HT-29 (cell line): ENCODE measurements at regions not wholly inside any gene's neighbourhood (a gene's known extent, or its start where the extent isn't known, plus 50 kb on each side); places are given as distances from the start of the nearest gene placed in this dataset.

Experiments used
- DNase-seq: peaks from one replicate; pipeline ENCODE4 v3.0.0-alpha.2; 2015; ENCODE audit warnings: low spot score

DNA sequence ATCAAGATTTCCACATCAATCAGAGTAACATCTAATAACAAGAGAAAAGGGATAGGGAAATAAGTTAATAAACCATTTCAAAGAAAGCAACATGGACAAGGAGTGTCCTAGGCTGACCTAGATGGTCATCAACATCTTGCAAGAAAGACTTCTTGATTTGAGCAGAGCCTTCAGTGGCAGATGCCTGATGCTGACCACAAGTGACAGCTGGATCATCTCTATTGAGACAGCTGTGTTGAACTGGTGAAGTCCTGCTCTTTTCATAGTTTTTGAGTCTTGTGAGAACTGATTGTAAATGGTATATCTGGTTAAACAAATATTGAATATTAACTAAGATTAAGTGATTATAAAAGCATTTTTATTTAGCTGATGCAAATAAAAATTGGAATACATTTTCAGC is 1083.6 kb upstream of the LRFN5 start:
- no peak for DNase-seq

GRCh38 chr14:40494483-40494882 is 1062.2 kb upstream of the FBXO33 start:
- peak; percentile 4 for DNase-seq

DNA sequence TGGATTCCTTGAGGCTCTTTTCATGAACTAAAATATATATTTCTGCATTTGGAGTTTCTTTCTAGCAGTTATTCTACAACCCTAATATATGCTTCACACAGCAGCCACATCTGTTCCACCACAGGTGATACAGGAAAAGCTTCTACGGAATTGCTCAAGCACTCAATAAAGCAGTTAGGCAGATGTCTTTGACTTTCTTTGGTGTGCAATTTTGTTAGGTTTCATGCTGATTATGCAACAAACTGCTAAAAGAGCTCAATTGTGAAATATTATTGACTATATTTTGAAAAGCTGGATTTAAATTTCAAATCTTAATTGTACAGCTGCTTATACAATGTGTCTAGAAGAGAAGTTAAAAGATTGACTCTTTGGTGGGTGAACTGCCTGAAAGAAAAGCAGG is 1055.6 kb upstream of the FBXO33 start:
- no peak for DNase-seq

GRCh38 chr14:40485688-40486087 is 1053.5 kb upstream of the FBXO33 start:
- no peak for DNase-seq

- DNase-seq: no peak
Measured at GRCh38 chr14:40476005-40476404, 1043.8 kb upstream of the FBXO33 start.

DNA sequence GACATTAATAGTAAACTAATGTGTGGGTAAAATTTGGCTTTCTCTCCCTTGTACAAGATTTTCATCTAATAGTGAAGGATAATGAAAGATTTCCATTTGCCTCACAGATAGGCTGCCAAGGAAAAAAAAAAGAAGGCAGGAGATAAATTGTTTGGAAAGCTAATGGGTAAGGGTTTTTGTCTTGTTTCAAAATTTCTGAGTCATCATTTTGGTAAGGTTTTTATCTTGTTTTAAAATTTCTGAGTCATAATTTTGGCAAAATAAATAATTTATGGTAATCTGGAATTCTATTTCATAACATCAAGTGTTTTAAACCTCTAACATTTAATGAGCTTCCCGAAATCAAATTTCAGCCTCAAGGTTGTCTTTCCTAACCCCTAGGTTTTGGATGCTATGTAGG is 1035.7 kb upstream of the FBXO33 start:
- DNase-seq: no peak

DNA sequence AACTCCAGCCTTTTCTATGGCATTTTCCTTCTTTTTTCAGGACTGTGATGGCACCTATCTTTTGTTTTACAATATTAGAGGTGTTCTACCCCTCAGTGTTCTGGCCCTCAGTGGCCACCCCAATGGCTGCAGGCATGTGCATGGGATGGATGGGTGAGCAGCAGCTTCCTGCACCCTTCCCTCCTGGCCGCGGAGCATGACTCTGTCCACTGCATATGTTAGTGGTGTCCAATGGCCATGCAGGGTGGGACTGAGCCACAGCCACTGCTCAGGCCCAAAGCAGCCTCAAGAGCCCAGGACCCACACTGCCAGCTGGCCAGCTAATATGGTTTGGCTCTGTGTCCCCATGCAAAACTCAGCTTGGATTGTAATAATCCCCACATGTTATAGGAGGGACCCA is 1032.3 kb upstream of the FBXO33 start:
- no peak for DNase-seq

DNA sequence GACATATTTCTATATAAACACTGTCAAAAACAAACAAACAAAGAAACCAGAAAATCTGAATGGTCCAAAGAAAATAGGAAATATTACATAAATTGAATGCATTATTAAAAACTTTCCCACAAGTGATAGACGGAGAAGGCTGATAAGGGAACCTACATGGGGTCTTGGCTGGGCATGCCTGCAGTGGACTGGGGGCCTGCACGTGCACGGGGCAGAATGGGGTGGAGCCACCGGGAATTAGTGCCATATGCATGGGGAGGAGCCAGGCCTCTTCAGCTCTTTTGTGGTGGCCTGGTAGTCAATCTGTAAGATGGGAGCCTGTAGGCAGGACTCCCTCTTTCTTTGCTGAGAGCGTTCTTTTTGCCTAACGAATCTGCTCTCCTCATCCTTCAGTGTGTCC is 1031.7 kb upstream of the FBXO33 start:
- DNase-seq: no peak

DNA sequence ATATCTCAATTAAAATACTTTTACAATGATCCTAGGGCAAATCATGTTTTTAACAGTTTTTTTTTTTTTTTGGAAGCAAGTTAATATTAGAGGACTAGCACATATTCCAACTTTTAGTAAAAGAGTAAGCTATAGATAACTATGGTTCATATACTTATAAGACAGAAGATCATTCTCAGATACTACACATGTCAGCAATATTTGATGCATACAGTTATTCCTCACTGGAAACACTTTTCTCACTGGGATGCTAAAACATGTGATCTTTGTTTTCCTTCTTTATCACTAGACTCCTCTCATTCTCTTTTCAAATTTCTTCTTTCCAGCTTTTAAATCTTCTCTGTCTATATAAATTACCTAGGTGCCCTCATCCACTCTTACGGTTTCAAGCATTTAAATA is 1020.4 kb upstream of the FBXO33 start:
- no peak for DNase-seq

GRCh38 chr14:40447017-40447416 is 1014.8 kb upstream of the FBXO33 start:
- no peak for DNase-seq

- no peak for DNase-seq
Measured at GRCh38 chr14:40445020-40445419, 1012.8 kb upstream of the FBXO33 start.

DNA sequence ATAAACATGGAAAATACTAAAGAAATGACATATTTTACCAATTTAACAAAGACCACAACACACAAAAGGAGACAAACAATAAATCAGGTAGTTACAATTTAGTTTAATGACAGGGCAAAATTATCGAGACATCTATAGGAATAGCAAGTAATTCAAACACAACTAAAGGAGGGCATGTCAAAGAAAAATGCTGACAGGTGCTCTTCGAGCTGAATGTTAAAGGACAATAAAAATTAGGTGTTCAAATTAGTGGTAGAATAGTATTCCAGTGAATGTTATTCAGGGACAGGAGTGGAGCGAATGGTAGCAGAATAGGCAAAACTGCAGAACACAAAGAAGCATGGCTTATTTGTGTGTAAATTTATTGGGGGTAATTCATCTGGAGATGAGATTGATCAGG is 1004.3 kb upstream of the FBXO33 start:
- DNase-seq: no peak

GRCh38 chr14:40417777-40418401 is 985.7 kb upstream of the FBXO33 start:
- peak; percentile 29 for DNase-seq

DNA sequence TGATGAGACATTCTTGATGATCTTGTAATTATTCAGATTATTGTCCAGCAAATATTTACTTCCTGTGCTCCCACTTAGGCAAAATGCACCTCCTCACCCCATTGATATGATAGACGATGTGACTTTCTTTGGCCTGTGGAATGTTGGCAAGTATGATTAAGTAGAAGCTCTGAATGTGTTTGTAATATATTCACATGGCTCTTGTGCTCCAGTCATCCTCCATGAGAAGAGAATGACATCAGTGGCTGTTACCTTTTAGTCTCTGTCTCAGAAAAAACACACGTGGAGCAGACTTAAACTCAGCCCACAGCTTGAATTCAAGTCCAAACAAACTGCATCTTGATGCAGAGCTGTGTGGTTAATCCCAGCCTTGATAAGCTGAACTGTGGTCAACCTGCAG is 984.3 kb upstream of the FBXO33 start:
- DNase-seq: no peak

GRCh38 chr14:40414386-40414785 is 982.2 kb upstream of the FBXO33 start:
- no peak for DNase-seq

GRCh38 chr14:40413136-40413535 is 980.9 kb upstream of the FBXO33 start:
- no peak for DNase-seq

DNA sequence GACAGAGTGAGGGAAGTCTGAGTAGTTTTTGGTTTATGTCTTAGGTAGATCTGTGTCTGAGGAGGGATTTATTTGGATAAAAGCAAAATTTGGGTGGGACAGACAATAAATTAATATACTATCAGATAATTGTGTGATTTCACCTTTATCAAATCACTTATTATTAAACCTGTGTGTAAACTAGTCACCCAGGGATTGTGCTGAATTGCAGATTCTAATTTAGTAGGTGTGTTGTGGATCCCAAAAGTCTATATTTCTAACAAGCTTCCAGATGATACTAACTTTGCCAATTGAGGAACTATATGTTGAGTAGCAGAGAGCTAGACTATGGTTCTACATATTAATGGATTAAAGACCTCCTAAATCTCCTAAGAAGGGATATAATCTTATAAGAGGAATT is 978.5 kb upstream of the FBXO33 start:
- DNase-seq: no peak

GRCh38 chr14:40402957-40403356 is 970.7 kb upstream of the FBXO33 start:
- DNase-seq: no peak

GRCh38 chr14:40398981-40399380 is 966.7 kb upstream of the FBXO33 start:
- no peak for DNase-seq

DNA sequence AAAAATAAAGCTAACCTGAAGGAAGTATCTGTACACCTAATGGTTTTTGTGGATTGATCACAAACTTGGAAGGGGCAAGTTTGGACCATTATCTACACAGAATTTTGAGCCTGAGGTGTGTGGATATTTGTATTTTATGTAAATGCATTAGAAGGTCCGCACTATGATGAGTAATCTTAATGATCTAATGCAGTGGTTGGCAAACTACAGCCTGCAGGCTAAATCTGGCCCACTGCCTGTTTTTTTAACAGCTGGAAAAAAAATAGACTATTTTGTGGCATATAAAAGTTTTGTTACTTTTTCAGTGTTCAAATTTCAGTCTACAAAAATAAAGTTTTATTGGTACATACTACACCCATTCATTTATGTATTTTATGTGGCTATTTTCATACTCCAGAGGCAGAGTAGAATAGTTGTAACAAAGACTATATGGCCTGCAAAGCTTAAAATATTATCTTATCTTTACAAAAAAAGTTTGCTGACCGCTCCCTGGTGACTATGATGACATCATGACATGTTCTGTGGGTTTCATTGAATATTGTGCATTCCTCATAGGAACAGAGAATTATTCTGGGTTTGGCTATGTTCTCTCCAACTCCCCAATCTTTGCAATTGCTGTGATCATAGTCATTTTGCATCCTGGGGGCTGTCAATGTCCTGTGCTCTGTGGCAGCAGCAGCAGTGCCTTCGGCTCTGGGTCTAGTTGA is 962.6 kb upstream of the FBXO33 start:
- DNase-seq: no peak

GRCh38 chr14:40393143-40393542 is 960.9 kb upstream of the FBXO33 start:
- DNase-seq: no peak

DNA sequence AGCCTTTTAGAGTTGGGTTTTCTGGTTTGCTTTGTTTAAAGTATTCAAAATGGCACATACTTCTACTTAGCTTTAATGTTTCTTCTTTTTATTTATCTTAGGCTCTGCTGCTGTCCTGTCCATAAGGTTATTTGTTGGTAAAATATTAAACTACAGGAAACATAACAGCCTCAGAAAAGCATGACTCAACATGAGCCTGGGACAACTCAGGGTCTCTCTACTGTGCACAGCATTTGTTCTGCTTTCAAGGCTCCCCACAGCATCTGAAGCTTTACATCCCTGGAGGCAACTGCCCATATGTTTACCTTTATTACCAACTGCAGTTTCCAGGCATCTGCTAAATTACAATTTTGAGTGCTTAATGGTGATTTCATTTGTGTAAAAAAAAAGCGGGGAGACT is 954.2 kb upstream of the FBXO33 start:
- DNase-seq: no peak

- DNase-seq: no peak
Measured at GRCh38 chr14:40374221-40374620, 942.0 kb upstream of the FBXO33 start.

- no peak for DNase-seq
Measured at GRCh38 chr14:40371011-40371410, 938.8 kb upstream of the FBXO33 start.
